IPS-NIHi11 (cell line): ENCODE measurements at regions not wholly inside any gene's neighbourhood (a gene's known extent, or its start where the extent isn't known, plus 50 kb on each side); places are given as distances from the start of the nearest gene placed in this dataset.

ENCODE experiments used
- DNase-seq: peaks from one replicate; pipeline ENCODE4 v3.0.0; 2012; ENCODE audit warnings: mixed read lengths, low spot score

DNA sequence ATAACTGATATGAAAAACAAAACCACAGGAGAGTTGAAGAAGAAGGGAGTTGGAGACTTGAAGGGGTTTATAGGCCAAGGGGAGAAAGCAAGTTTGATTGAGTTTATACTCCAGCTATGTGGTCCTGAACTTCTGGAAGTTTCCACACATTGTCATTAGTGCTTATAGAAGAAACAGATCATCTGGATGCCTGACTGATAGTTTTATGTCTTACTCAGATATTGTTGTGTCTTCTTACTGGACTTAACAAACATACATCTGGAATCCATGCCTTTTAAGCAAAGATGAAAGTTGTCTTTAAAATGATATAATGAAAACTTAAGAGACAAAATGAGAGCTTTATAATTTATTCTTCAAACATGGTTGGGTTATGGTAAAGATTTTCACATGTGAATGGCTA lies 101.3 kb upstream of the FZD8 start:
- no peak for DNase-seq

DNA sequence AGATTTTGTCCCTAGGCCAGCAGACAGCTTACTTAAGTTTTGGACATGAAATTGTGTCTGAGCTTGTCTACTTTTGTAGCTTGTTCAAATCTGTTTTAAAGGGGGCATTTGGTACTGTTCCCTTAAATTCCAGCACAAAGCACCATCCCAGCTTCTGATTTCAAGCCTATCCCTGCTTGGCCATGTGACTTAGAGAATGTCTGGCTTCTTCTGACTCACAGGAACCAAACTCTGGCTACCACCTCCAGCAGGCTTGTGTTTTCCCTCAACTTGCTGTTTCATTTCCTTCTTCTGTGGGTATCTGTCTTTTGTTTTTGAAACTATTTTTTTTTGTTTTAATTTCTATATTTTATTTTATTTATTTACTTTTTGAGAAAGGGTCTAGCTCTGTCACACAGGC lies 97.9 kb upstream of the FZD8 start:
- DNase-seq: no peak

DNA sequence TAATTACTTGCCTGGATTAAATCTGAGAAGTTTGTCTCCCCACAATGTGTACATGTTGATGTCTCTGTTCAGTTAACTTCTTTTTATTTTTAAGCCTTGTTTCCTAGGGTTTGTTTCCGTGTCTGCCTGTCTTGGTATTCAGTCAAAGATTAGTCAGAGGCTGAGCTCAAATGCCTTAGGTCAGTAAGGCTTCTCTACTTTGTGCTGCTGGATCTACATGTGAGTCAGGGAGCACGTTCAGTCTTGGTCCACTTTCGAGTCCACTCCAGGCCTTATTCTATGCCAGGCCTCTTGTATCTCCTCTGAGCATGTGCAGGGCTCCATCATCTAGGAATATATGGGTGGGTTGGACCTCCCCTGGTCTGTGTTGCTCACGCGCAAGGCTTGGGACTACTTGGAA lies 93.3 kb upstream of the FZD8 start:
- DNase-seq: no peak

DNA sequence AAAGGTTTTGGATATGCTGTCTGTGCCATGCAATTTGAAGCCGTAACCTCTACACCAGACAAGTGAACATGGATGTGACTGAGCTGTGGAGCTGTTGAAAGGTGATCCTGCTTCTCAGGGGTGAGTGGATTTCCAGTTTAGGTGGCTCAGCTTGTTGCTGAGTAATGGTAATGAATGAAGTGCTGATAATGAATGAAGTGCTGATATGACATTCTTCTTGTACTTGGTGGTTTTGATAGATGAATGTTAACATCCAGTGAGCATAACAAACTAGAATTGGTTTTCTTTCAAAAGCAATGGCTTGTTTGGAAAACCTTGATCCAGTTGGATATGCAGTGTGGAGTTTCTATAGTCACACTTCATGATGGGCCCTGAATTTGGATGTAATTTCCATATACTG lies 89.7 kb upstream of the FZD8 start:
- DNase-seq: no peak

DNA sequence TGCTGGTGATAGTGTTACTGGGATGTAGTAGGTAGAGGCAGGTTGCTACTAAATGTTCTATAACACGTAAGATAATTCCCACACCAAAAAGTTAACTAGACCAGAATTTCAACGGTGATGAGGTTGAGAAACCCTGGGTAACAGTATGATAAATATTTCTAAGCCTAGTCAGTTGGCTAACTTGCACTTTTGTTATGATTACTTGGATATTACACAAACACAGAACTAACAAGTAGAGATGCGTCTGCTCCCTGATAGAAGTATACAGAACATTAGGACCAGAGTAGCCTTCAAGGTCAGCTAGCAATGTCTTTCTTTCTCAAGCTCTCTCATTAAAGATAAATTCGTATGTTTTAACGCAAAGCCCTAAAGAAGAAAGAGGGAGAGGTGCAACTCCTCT lies 86.2 kb upstream of the FZD8 start:
- no peak for DNase-seq

DNA sequence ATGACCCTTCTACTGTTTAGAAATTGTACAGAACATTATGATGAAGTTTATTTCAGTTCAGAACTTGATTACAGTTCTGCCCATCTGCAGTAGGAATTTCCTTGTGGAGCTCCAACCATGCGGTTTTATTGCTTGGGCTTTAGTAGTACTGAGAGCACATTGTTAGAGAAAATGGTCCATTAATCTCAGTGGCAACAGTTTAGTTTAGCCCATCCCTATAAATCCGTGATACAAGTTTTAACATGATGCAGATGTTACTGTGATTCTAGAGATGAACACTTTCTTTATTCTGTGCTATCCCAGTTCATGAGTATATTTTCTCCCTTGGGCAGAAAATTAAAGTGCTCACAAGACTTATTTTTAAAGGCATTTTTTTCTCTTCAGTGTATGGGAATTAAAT lies 84.8 kb upstream of the FZD8 start:
- DNase-seq: no peak

DNA sequence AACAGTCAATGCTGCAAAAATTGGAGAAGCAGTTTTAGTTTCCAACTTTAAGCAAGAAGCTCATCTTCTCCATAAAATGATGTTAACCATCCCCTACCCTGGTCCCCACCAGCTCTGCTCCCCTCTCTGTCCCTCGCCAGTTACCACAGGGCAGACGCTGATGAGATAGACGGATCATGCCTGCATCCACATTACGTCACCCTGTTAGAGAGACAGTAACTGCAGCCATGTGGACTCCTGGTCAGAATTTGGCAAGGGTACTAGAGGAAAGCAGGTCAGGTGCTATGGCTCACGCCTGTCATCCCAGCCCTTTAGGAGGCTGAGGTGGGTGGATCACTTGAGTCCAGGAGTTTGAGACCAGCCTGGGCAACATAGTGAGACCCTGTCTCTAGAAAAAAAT lies 81.9 kb upstream of the FZD8 start:
- no peak for DNase-seq

DNA sequence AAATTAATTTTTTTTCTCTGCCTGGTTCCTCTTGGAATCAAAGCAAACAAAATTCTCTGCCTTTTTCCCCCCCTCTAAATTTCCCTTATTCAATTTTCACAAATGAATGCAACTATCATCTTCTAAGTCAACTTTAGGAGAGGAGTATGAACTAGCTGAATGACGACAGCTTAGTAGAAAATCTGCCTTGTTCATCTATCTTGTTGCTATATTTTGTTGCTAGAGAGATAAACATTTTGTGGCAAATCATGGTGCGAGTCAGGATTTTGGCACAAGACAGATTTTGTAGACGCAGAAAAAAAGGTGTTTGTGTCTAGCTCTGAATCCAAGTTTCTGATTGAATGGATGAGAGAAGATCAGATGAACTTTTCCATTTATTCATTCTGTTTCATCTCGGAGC lies 81.0 kb upstream of the FZD8 start:
- DNase-seq: no peak

DNA sequence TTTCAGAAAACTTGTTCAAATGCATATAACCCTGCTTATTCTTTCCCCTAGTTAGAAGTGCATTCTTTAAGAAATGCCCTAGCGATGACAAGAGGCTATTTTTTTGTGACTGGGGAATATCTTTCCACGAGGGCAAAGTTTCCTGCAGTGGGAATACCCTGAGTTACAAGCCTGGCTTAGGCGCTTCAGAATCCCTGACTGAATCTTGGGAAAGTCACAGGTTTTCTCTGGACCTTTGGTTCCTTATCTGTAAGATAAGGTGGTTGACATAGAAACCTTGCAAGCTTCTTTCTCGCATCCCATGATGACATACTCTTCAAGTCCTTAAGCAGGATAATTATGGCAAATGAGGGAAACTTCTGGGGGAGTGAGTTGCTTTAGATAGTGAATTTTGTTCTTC lies 80.5 kb upstream of the FZD8 start:
- DNase-seq: no peak

DNA sequence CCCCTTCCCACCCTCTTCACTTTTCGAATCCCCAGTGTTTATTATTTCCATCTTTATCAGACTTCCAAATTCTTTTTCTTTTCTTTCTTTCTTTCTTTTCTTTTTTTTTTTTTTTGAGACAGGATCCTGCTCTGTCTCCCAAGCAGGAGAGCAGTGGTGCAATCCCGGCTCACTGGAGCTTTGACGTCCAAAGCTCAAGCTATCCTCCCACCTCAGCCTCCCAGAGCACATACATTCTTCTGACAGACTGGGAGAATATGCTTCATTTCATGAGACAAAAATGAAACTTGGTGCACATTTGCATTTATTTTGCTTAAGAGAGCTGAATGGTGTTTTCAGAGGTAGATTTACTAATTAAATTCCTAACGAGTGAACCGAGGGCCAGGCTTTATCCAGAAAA lies 80.1 kb upstream of the FZD8 start:
- no peak for DNase-seq

DNA sequence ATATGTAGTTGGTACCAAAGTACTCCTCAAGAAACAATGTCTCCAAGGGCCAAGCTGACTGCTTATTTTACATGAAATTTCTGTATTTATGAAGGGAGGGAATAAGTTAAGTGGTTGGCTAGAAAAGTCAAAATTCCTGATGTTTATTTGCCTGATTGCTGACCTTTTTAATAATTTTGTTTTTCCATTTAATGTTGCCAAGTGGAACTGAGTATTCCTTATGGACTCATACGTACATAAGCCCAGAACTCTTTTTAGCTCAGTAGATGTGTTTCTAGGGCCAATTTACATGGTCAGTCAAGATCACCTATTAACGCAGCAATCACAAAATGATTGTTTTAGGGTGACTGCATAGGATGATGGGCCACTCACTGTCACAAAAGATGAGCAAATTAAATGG lies 78.3 kb upstream of the FZD8 start:
- no peak for DNase-seq

DNA sequence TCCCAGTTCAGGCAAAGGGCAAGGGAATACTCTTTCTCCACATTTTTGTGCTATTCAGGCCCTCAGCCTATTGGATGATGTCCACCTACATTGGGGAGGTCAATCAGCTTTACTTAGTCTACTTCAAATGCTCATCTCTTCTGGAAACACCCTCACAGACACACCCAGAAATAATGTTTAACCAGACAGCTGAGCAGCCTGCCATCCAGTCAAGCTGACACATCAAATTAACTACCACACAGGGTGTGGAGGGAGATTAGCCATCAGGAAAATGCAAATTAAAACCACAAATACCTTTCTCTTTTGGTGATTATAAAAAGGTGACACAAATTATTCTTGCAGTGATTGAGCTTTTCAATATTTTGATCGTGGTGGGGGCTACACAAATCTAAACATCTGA lies 74.7 kb upstream of the FZD8 start:
- DNase-seq: no peak

DNA sequence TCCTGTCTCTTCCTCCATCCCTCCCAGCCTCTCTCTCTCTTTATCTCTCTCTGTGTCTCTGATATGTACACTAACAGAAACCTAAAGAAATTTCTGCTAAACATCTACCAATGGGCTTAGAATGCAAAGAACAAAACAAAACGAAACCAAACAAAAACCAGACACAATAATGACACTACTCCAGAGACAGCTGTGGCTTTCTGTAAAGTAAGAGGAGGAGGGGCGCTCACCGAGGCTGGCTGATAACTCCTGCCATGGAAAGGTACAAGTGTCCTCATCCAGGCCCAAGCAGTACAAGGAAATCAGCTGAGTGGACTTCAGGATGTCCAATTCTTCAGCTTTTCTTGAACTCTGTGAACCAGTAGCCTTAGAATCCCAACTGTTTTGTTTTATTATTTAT lies 70.4 kb upstream of the FZD8 start:
- DNase-seq: no peak

DNA sequence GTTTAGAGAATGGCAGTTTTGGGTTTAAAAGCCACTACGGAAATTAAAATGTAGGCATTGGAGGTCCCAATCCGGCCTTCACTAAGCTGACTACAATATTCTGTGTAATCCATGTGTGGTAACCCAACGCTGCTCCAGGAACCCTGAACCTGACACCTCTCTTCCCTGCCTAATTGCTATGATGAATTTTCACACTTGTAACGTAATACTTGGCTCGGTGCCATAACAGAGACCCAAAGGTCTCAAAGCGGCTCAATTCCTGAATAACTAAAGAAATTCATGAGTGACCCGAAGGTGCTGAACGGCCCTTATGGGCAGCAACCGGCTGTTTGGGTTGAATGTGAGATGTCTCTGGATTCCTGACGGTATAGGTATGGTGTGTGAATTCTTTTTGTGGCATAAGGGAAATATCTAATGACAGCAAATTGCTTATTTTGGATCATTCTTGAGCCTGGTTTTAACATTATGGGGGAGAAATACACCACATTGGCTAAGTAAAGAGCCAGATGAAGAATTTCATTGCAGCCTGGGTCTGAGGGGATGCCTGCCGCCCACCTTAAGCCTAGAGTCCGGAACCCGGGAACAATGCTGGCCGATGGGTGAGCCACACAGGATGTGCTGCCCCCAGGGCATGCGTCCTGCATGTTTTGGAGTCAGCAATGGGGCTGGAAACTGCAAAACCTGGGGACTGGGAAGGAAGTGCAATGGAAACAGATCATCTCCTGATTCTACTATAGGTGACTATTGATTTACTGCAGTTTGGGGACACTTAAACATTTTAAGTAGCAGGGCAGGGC lies 69.7 kb upstream of the FZD8 start:
- DNase-seq: no peak

DNA sequence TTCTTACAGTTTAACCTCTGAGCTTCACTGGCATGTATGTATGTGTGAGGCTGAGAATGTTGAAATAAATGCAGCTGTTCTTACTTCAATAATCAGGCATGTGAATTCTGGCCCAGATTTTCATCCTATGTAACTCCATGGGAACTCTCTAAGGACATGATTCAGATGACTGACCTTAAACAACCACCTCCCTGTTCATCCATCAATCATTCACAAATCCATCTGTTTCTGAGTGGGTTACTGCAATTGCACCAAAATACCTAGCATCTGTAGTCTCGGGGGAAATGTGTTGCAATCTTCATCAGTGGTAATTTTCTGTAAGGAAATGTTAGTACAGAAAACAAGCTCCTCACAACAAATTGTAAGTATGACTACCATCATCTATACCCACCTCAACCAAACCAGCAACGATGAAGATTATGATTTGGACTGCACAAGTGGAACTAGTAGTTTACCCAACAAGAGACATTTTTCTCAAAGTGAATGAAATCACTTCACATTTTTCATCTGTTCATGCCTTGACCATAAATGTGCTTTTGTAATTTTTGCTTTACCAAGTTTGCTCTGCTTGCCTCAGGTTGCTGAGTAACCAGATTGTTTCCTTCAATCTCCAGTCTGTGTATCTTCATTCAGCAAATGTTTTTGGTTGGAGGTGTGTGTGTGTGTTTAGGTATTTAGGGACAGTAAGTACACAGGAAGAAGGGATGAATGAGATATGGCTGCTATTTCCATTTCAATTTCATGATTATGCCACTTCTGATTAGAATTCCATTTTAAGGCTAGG lies 65.7 kb upstream of the FZD8 start:
- no peak for DNase-seq

DNA sequence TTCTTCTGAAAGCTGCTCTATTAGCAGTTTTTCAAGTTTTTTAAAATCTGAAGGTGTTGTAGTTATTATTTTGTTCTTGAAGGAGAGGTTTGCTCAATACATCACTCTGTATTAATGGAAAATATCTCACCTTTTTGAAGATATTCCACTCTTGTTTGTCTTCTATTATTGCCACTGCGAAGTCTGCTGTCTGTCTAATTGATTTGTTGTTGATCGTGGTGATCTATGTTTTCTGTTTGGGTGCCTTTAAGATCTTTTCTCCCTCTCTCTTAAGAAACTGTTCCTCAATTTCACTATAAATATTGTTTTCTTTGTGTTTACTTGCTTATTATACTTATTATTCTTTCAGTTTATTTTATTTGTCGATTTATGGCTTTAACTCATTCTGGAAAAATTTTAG lies 64.9 kb upstream of the FZD8 start:
- no peak for DNase-seq

DNA sequence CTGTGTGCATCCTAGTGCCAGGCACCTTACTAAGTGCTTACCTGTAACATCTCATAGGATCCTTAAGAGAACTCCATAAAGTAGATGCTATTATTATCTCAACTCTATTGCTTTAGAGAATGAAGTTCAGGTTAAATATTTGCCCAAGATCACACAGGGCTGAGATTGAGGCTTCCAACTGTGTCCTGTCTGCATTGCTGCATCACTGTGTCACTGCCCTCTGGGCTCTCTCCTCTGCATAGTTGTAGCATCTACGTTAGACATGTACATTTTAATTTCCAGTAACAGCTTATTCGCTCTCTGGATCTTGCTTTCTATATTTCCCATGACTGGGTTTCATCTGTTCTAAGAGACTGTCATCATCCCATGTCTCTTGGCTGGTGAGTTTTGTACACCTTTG lies 63.6 kb upstream of the FZD8 start:
- DNase-seq: no peak

DNA sequence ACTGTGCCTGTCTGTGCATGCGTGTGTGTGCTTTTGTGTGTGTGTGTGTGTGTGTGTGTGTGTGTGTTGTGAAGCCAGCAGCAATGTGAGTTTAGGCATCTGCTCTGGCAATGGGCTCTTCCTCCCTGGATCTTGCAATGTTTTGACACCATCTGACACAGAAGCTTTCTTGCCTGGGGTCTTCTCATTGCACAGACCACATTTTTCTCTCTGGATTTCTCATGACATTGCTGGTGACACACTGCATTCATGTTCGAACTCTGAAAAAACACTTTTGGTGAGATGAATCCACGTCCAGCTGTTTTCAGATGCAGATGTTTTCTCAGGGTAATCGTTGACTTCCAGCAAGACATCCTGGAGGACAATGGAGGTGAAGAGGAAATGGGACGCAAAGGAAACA lies 63.0 kb upstream of the FZD8 start:
- DNase-seq: no peak

DNA sequence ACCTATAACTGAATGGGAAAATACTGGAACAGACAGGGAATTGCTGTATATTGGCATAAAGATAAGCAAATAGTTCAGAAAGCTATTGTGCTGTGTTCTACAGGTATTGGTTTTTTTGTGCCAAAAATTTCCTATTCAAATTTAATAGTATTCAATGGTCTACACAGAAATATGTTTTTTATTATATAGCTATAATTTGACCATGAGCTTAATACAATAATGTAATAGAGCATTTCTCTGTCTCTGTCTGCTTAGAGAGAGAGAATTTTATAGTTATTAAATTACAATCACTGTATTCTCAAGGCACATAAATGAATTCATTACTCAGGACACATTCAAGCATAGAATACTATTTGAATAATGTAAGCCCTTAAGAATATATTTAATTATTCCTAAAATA lies 62.3 kb upstream of the FZD8 start:
- DNase-seq: no peak

DNA sequence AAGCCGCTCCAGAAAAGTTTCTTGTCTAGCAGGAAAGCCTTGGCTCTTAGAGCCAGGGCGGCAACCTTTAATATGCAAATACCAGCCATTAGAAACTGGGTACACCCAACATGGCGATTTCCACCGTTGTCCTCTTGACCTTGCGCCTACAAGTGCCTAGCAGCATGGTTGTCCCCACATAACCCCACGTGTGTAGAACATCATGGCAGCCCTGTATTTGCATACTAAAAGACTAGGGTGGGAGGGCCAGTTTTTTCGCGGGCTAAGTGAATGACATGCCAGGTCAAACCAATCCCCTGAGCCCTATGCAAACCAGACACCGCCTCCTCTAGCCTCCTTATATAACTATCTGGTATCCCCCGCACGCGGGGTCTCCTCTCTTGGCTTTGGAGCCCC lies 58.4 kb upstream of the FZD8 start:
- no peak for DNase-seq

DNA sequence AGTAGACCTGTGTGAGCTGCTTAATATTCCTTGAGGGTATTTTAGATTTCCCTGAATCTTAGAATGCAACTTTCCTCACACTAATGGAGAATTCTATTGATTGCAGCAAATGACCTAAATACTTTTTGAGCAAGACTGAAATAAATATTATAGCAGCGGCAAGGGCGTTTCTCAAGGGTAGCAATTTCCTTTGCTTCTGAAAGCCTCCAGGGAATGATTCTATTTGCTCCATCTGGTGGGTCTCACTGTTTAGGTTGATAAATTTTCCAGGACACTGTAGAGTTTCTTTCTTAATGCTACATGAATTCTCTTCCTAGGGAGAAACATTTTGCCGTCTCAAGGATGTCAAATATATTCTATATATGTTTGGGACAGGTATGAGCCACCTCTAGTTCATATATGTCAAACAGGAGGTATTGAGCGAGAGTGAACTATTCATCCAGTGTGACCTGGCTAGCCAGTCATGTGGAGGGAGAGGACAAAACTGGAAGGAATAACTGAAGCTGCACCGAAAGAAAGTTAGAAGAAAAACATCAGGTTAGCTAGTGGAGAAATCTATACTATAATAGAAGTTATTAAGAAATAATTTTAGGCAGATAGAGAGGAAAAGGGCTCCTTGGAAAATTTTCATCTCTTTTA lies 57.9 kb upstream of the FZD8 start:
- DNase-seq: no peak

DNA sequence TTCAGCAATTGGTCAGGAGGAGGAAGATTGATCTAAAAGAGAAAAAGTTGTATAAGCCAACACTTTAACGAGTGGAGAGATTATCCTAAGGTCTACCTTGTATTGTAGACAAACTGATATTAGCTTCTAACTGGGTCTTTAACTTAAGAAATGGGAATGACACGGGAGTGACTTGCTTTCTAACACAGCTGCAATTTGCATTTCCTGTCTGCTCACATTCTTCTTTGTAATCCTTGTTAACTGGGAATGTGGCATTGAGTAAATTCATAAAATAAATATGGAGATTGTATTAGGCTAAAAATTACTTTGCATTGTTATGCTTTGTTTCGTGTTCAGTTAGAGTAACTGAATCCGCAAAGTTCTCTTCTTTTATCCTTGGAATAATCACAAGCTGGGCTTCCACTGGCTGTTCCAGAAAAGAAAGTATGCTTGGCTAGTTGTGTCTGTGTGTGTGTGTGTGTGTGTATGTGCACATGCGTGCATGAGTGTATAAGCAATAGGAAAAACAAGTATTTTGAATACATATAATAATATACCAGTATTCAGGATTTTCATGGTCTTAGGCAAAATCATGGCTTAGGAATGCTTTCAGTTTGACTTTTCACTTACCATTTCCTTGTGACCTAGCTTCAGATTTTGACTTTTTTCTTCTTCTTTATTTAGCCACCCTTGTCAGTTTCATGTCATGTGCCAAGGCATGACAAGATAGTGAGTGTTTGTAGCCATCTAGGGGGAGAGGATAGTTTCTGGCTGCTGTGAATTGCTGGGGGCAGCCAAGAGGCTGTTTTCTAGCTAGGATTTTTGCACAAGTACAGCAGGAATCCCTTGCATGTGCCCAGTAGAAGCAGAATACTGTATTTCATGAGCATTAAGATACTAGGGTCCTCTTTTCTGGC lies 54.5 kb upstream of the FZD8 start:
- no peak for DNase-seq
